NCI-H2107 treated with DMSO at 0.1 percent for 48 hours (cell line): ENCODE measurements at regions not wholly inside any gene's neighbourhood (a gene's known extent, or its start where the extent isn't known, plus 50 kb on each side); places are given as distances from the start of the nearest gene placed in this dataset.
"Not testable (repeated sequence)": the region's sequence is repeated elsewhere in the genome, so short reads cannot be mapped to it uniquely, and the experiment has no call there.

Source experiments
- DNase-seq: peaks from one replicate; lab custom pipeline; 2025; ENCODE audit not compliant: unreplicated experiment; lab: John Stamatoyannopoulos, UW

- no peak for DNase-seq
Measured at GRCh38 chr11:103716363-103716762, 320.1 kb upstream of the DDI1 start.

DNA sequence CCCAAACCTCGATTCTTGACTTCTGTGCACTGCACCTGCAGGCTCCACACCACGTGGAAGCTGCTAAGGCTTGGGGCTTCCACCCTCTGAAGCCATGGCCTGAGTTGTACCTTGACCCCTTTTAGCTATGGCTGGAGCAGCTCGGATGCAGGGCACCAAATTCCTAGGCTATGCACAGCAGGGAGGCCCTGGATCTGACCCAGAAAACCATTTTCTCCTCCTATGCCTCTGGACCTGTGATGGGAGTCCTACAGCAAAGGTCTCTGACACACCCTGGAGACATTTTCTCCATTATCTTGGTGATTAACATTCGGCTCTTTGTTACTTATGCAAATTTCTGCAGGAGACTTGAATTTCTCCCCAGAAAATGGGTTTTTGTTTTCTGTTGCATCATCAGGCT, 309.2 kb upstream of the DDI1 start:
- no peak for DNase-seq

DNA sequence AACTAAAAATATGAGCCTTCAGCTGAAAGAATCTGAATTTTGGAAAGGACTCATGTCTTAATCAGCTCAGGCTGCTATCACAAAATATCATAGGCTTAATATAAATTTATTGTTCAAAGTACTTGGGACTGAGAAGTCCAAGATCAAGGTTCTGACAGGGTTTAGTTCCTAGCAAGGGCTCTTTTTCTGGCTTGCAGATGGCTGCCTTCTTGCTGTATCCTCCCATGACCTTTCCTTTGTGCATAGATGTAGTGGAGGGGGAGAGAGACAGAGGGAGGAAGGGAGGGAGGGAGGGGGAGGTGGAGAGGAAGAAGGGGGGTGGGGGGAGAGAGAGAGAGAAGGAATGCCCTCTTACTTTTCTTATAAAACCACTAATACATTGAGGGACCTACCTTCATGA, 306.8 kb upstream of the DDI1 start:
- no peak for DNase-seq

DNA sequence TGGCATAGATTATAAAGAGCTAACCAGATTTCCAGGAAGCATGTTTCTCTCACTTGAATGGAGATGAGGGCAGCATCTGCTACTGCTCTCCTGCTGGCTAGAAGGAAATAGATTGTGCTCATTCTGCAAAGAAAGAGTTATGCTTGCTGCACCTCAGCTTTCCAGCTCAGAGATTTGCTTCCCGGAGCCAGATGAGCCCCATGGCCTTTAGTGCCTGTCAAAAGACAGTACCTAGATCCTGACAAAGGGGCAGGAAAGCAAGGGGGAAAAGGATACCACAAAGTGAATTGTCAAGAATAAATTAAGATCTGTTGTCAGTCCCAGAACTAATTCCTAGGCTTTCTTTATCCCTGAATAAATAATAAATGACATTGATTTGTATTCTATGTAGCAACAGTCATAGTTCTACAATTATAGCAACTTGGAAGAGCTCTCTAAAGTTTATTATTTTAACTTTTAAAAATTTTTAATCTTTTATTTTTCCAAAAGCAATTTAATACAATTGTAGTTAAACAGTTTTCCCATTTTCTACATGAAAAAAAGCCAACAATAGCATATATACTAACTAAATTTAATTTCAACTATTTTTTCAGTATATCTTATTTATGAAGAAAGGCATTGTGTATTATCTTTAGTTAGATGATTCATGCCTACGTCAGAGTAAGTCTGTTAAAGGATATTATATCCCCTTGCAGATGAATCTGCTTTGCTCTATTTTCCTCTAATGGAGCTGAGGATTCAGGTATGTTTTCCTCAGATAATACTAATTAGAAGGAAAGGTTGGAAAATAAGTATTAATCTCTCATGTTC, 306.1 kb upstream of the DDI1 start:
- no peak for DNase-seq

DNA sequence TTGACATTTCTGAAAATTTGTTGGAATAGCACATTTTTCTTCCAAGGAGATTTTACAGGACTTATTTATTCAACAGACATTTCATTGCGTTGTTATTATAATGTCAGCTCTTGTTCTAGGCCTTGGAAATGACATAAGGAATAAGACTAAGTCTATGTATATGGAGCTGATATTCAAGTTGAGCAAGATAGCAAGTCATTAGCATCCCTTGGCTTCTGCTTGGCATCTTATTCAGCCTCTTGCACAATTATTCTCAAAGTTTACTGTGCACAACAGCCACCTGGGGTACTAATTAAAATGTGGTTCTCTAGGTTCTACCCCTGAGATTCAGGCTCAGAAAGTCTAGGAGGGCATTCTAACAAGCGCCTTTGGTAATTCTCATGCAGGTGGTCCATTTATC, 304.8 kb upstream of the DDI1 start:
- DNase-seq, result no peak

GRCh38 chr11:103733889-103734288, 302.6 kb upstream of the DDI1 start:
- no peak for DNase-seq

DNA sequence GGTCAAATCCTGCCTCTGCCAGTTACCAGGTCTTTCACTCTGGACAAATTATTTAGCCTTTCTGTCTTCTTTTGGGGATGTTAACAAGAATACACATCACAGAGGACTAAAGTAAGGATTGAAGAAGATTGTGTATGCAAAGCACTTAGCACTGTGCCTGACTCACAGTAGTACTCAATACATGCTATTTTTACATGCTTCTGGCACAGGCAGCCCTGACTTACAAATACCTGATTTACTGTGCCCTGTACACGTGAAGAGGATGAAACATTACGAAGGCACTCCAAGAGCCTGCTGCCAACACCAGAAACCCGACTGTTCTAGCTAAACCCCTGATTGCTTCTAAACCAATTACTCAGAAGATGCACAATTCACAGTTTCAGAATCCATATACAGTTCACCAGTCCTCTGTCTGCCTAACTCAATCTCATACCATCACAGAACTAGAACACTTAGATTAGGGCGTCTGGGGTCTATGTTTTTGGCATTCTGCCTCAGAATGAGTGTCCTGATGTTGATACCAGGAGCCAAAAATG, 300.9 kb upstream of the DDI1 start:
- DNase-seq, result no peak

GRCh38 chr11:103736315-103737036, 300.0 kb upstream of the DDI1 start:
- DNase-seq, result no peak

GRCh38 chr11:103737037-103737622, 299.3 kb upstream of the DDI1 start:
- no peak for DNase-seq

- DNase-seq, result no peak
Measured at GRCh38 chr11:103737747-103738146, 298.7 kb upstream of the DDI1 start.

GRCh38 chr11:103739074-103739796, 297.2 kb upstream of the DDI1 start:
- not testable (repeated sequence) for DNase-seq

DNA sequence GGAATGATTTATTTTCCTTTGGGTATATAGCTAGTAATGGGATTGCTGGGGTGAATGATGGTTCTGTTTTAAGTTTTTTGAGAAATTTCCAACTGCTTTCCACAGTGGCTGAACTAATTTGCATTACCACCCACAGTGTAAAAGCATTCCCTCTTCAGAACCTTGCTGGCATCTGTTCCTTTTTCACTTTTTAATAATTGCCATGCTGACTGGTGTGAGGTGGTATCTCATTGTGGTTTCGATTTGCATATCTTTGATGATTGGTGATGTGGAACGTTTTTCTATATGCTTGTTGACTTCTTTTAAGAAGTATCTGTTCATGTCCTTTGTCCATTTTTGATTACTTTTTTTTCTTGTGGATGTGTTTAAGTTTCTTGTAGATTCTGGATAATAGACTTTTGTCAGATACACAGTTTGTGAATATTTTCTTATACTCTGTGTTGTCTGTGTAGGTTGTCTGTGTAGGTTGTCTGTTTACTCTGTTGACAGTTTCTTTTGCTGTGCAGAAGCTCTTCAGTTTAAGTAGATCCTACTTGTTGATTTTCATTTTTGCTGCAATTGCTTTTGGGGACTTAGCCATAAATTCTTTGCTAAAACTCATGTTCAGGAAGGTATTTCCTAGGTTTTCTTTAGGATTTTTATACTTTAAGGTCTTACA, 291.8 kb upstream of the DDI1 start:
- DNase-seq, result no peak

DNA sequence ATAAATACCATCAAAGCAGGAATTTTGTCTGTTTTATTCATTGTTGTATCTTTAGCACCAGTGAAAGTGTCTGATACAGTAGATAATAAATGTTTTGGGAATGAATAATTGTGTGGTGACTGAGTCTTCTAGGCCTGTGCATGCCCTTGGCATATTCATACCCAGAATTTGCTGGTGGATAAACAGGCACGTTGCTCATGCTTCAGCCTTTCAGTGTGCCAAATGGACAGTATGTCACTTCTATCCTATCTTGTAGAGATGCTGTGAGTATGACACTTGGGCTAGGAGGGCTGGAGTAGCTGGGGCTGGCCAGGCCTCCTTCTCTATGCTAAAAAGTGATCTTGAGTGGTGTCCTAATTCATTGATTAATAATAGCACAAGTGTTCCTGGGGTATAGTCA, 287.3 kb upstream of the DDI1 start:
- DNase-seq, result no peak

DNA sequence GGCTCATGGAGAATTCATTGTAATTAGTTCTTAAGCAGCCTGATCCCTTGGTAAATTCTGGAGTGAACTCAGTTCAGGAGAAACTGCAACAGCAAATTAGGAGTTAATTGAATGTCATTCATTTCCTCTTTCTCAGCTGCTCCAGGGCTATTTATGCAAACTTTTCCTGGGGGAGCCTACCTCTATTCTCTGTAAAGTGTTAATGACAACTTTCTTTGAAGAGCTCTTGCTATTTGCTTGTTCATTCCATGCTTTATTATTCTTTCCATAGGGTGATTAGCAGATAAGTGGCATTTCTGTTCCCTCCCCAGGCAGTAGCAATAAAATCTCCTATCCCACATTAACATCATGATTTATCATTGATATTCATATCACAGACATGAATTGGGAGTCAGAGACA, 267.6 kb upstream of the DDI1 start:
- DNase-seq, result no peak

- no peak for DNase-seq
Measured at GRCh38 chr11:103773059-103773458, 263.4 kb upstream of the DDI1 start.

DNA sequence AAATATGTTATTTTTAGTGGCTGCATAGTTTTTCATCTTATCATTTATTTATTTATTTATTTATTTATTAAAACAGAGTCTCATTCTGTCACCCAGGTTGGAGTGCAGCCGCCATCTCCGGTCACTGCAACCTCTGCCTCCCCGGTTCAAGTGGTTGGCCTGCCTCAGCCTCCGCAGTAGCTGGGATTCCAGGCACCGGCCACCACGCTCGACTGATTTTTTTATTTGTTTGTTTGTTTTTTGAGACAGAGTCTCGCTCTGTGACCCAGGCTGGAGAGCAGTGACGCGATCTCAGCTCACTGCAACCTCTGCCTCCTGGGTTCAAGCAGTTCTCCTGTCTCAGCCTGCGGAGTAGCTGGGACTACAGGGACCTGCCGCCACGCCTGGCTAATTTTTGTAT, 262.9 kb upstream of the DDI1 start:
- DNase-seq, result no peak

GRCh38 chr11:103779054-103779453, 257.4 kb upstream of the DDI1 start:
- no peak for DNase-seq

GRCh38 chr11:103789952-103790351, 246.5 kb upstream of the DDI1 start:
- no peak for DNase-seq

DNA sequence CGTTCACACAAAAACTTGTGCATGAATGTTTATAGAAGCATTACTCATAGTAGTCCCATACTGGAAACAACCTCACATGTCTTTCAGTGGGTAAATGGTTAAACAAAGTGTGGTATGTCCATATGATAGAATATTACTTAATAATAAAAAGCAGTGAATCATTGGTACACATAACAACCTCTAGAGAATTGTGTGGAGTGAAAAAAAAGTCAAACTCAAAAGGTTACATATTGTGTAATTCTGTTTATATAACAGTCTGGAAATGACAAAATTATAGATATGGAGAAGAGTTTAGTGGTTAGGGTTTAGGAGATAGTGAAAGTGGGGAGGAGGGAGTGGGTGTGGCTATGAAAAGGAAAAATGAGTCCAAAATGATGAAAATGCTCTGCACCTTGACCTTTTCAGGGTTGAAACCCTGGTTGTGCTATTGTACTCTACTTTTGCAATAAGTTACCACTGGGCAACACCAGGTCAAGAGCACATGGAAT, 243.4 kb upstream of the DDI1 start:
- DNase-seq, result no peak

GRCh38 chr11:103794262-103794661, 242.2 kb upstream of the DDI1 start:
- no peak for DNase-seq

DNA sequence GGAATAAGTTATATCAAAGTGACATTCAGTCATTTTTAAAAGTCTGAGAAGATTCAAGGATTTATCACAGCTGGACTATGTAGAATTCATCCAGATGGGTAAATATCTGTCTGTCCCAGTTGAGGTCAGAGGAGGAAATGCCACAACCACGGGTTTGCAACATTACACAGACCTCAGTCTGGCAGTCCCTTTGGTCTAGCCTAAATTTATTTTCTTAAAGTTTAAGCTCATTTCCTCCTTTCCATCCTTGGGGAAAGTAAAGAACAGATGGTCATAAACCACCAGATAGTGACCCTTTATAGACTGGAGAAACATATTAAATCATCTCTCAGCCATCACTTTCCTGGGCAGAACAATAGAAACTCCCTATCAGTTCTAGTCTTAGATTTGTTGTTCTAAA, 238.4 kb upstream of the DDI1 start:
- no peak for DNase-seq
